NCI-H82 (cell line): ENCODE measurements at regions not wholly inside any gene's neighbourhood (a gene's known extent, or its start where the extent isn't known, plus 50 kb on each side); places are given as distances from the start of the nearest gene placed in this dataset.
A peak's percentile ranks its signal among the peaks of the same experiment; 100 is the strongest.

Experiments used
- DNase-seq: peaks from one replicate; lab custom pipeline; 2025; lab: John Stamatoyannopoulos, UW

DNA sequence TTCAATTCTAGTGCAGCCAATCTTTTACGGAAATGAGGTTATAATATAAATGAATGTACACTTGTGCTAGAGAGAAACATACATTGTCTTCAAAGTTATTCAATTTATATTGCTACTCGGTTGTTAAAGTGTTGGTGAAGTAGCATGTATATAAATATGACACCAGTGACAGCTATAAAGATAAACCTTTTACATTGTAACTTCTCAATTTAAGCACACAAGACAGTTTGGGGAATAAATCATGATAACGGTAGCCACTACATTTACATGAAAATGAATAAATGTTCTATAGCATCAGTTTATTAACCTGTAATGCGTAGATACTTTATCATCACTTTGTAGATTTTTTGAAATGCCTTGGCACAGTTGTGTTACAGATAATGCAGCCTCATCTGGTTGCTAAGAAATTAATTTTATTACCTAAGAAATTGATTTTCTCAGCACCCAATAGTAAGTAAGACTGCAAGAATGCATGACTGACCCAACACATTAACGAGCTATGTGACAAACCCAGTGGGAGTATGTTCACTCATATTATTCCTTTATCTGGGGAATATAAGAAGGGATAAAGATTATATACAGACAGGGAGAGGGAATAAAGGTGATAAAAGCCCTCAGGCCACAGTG is 283.9 kb upstream of the NPVF start:
- no peak for DNase-seq

DNA sequence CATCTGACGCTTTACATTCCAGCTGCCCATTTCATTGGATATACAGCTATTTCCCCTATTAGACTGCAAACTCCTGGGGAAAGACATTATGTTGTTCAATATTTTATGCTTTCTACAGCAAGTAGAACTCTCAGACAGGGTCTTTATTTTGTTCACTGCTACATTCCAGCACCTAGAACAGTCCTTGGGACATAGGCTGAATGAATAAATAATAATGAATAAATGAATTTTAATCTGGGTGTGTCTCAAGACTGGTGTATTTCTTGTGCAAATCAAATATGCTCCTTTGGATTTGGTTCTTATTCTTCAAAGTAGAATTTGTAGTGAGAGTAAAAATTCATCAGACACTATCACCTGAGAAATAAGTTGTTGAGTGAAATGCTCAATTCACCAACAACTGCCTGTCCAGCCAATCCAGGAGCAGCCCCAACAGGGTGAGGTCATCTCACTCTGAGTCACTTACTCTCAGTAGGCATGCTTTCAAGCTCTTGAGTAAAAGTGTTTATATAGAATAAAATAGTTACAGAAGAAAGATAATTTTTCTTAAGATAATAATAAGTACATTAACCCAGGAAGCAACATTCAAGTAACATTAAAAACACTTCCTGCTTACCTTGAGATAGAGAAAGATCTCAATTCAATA is 287.5 kb upstream of the NPVF start:
- no peak for DNase-seq

GRCh38 chr7:25517906-25518305 is 289.6 kb upstream of the NPVF start:
- DNase-seq: no peak

- no peak for DNase-seq
These were observed 291.7 kb upstream of the NPVF start for GRCh38 chr7:25520017-25520416.

DNA sequence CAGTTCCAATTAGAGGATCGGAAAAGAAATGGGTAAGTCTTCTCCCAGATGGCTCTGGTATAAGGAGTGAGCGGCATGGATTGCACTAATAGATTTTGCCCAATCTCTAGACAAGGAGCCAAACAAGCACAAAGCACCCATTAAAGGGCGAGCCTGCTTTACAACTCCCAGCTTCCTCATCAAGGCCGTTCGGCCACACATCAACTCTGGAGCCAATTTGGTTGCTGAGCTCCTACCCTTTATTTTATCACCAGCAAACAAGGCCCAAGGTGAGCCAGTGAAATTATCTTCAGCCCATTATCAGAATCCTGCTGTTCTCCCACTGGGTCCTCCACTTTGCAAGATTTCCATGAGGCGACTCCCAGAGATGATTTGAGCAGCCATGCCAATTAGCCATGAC is 292.2 kb upstream of the NPVF start:
- DNase-seq: no peak

DNA sequence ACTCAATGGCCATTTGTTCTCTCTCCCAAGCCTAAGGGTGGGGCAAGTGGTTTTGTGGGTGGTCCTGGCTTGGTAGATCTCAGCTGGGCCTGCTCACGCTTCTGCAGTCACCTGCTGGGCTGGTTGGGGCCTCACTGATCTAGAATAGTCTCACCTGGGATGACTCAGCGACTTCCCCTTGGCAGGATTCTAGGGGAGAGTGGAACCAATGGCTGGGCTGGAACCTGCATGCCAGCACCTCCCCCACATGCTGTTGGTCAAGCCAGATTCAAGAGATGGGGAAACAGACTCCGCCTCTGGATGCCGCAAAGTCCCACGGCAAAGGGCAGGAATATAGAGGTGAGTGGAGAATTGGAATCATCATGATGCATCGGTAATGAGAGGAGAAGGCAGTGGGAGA is 292.9 kb upstream of the NPVF start:
- no peak for DNase-seq

DNA sequence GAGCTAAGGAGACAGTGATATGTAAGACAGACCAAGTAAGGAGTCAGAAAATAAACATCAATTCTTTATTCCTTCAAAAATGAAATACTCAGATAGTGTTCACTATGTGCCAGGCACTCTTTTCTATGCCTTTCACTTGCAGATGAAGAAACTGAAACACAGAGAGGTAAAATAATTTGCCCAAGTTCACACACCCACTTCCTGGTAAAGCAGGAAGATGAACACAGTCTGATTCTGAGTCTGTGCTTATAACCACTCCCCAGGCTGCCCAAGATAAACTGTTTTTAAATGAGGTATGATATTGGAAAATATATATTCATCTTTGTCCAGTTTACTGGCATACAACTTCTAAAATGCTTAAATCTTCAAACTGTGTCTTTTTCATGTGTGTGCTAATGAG is 294.4 kb upstream of the NPVF start:
- DNase-seq: no peak

DNA sequence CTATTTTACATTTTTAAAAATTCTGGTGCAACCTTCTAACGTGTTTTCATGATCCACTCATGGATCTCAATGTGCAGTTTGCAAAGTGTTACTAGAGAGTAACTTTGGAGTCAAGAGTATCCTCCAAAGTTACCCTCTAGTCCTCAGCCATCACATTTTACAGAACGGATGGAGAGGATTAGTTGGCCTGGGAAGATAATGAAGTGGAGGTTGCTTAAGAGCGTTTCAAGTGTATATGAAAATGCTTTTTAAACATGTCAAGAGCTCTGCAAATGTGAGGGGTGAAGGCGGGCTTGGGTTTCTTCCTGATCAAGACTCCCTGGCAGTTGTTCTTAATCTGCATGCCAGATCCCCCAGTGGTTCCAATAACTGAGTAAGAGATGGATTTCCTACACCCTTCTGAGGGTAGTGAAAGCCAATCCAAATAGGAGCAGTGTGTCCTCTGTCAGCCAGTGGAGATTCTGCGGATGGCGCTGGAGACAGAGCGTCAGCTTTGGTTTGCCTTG is 299.4 kb upstream of the NPVF start:
- no peak for DNase-seq

- no peak for DNase-seq
These were observed 301.0 kb upstream of the NPVF start for GRCh38 chr7:25529320-25529719.

GRCh38 chr7:25536851-25537250 is 308.6 kb upstream of the NPVF start:
- DNase-seq: no peak

GRCh38 chr7:25537662-25538375 is 309.5 kb upstream of the NPVF start:
- DNase-seq: no peak

- DNase-seq: no peak
These were observed 313.0 kb upstream of the NPVF start for GRCh38 chr7:25541094-25541821.

- peak; percentile 57 for DNase-seq
These were observed 313.6 kb upstream of the NPVF start for GRCh38 chr7:25541877-25542276.

DNA sequence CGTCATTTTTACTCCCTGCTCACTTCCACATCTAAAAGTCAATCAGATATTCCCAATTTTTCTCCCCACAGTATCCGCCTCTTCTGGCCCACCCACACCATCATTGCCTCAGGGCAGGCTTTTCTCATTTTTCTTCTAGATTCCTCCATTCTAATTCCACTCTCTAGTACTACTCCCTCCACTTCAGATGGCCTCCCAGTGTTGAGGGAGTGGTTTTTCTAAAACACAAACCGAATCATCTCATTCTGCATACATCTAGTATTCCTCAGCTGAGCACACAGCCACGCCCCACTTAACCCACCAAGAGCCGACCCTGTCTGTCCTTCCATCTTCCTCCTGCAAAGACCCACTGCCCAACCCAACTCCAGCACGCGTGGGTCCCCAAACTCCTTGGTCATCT is 314.9 kb upstream of the NPVF start:
- DNase-seq: no peak

DNA sequence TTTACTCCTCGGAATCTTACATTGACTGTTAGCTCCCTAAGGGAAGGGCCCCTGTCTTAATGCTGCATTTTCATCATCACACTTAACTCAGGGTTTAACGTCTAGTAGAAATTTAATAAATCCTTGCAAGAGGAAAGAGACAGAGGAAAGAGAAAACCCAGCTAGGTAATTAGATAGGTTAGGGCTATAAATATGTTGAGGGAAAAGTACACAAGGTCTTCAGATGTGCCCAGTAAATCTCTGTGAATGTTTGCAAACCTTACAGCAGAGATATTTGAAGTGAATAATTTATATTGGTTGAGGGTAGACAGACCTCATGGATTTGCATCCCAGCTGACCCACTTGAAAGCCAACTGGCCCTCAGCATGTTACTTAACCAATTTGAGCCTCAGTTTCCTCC is 315.5 kb upstream of the NPVF start:
- no peak for DNase-seq

GRCh38 chr7:25544254-25544653 is 316.0 kb upstream of the NPVF start:
- DNase-seq: no peak

DNA sequence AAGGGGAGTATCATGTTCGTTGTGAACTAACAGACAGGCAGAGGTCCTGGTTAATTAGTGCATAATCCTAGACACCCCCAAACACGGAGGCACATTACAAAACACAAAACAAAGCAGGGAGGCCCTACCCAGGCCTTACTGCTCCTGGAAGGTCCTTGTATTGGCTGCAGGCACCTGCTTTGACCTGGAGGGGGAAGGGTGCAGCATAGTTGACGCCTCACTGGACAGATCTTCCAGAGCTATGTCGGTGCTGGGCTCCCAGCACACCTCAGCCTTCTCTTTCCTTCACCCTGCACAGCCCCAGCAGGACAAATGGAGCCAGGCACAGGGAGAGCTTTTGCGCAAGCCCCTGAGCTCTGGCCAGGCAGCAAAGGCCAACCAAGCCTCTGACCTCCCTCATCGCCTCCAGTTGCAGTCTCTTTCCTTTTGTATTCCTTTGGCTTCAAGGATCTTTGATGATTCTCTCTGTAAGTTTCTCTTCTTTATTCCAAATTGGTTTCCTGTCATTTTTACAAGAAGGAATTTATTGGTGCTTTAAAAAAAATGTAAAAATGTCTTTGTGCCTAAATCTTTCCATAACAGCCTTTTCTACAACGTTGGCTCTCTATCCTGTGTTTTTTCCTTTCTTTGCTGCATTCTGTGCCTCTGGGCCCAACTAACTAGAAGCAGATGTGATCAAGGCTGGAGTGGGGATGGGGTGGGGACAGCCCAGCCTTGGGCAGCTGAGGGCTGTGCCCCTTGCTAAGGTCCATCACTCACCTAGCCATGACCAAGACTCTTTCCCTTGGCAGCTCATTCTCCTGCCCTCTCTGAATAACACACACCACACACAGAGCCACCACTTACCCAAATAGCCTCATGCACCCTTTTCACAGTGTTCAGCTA is 317.1 kb upstream of the NPVF start:
- peak; percentile 8 for DNase-seq

GRCh38 chr7:25546306-25546705 is 318.0 kb upstream of the NPVF start:
- no peak for DNase-seq

- peak; percentile 72 for DNase-seq
These were observed 321.1 kb upstream of the NPVF start for GRCh38 chr7:25549271-25549921.

DNA sequence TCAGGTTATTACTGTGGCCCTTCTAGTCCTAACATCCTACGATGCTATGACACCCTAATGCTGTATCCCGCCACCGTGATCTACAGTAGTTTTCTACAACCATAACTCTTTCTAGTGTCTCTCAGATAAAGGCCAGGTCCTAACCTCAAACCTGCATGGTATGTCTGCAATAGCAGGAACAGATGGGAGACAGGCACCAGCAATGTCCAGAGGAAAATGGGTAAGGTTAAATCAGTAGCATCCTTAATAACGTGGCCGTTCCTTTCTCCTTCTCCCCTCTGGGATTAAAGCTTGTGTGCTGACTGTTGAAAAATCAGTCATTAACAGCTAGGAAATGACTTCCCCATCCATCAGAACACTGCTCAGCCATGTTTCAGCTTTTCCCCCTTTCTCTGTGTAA is 321.9 kb upstream of the NPVF start:
- DNase-seq: no peak

GRCh38 chr7:25552998-25553397 is 324.7 kb upstream of the NPVF start:
- no peak for DNase-seq
